ENCODE measurements at regions not wholly inside any gene's neighbourhood (a gene's known extent, or its start where the extent isn't known, plus 50 kb on each side); places are given as distances from the start of the nearest gene placed in this dataset.
"Not testable (repeated sequence)": the region's sequence is repeated elsewhere in the genome, so short reads cannot be mapped to it uniquely, and the experiment has no call there.

DNA sequence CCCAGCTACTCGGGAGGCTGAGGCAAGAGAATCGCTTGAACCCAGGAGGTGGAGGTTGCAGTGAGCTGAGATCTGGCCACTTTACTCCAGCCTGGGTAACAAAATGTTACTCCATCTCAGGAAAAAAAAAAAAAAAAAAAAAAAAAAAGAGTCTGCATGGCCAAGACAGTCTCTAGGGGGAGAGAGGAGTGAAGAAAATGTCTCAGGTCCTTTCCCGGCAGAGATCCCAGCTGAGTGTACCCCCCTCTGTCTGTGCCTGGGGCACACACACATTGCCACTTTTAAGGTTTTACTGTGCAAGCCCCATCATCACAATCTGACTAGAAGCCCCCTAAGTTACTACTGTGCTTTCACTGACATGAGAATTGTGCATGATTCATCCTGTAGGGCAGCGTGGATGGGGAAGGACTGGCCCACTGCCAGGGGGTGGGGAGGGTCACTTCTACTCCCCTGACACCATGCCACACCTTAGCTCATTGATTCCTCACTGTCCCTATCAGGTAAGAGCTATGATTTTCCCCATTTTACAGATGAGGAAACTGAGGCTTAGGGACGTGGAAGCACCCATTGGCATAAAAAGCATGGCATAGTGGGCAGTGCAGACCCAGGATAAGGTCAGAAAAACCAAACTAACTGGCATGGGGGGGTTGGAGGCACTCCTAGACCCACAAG lies 102.3 kb upstream of the LARP1 start:
- no peak for DNase-seq

- not testable (repeated sequence) for DNase-seq
These were observed 103.4 kb upstream of the LARP1 start for GRCh38 chr5:154651795-154652194.

GRCh38 chr5:154648706-154649105 lies 106.5 kb upstream of the LARP1 start:
- no peak for DNase-seq

DNA sequence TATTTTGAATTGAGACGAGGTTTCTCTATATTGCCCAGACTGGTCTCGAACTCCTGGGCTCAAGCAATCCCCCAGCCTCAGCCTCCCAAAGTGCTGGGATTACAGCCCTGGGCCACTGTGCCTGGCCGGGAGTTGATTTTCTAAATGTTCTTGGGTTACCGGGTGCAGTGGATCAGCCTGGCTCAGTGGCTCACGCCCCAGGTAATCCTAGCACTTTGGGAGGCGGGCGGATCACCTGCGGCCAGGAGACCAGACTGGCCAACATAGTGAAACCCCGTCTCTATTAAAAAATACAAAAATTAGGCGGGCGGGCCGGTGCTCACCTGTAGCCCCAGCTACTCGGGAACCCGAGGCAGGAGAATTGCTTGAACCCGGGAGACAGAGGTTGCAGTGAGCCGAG lies 106.9 kb upstream of the LARP1 start:
- no peak for DNase-seq

GRCh38 chr5:154647761-154648145 lies 107.4 kb upstream of the LARP1 start:
- DNase-seq = no peak

DNA sequence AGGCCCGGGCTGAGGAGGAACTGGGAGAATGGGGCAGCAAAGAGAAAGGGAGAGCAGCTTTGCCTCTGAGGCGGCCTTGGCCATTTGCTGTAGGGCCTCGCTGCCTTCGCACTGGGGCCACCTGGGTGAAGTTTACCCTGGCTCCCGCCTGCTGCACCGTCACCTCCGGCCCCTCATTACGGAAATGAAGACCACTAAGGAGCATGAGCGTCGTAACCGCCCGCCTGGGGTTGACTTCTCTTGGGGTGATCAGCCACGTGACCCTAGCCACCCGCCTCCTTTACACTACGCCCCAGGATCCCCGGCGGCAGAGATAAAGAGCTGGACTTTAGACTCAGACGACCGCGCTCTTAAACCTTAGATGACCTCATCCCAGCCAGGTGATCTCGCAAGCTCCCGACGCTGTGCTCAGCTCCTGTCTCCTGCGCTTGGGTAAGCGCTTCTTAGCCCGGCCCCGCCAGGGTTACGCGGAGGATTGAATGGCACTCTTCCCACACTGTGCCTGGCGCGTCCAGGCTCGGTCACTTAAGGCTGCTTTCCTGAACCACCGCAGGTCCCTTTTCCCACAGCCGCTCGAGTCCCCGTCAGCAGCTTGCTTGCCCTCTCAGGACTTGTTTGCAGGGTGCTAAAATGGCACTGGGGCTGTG lies 107.9 kb upstream of the LARP1 start:
- DNase-seq = peak; percentile 69

- no peak for DNase-seq
These were observed 108.4 kb upstream of the LARP1 start for GRCh38 chr5:154646745-154647113.

GRCh38 chr5:154644745-154645411 lies 110.3 kb upstream of the LARP1 start:
- no peak for DNase-seq

- DNase-seq = no peak
These were observed 112.5 kb upstream of the LARP1 start for GRCh38 chr5:154642499-154643245.

DNA sequence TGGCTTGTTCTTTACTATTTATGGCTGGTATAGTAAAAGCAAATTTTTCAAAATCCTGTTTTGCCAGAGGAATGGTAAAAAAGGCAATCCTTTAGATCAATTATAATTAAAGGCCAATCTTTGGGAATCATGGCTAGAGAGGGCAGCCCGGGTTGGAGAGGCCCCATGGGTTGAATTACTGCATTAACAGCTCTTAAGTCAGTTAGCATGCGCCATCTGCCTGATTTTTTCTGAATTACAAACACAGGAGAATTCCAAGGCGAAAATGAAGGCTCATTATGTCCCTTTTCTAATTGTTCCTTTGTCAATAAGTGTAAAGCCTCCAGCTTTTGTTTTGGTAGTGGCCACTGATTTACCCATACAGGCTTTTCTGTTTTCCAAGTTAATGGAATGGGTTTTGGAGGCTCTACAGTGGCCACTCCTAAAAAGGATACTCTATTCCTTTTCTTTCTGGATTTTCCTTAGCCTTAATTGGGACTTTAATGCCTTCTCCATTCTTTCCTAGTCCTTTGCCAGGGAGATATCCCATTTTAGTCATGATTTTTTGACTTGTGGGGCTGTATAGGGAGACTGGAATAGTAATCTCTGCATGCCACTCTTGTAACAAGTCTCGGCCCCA lies 114.9 kb upstream of the LARP1 start:
- not testable (repeated sequence) for DNase-seq

DNA sequence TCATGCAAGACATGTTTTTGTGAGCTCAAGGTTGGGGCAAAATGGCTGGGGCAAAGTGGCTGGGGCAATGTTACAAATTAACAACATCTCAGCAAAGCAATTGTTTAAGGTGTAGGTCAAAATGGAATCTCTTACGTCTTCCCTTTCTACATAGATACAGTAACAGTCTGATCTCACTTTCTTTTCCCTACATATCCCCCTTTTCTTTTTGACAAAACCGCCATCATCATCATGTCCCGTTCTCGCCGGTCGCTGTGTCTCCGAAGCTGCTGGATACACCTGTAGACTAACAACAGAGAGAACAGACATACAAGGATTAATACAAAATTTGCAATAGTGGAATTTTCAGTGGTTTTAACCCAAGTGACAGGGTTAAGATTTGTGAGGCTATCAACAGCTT lies 118.4 kb upstream of the LARP1 start:
- DNase-seq = not testable (repeated sequence)

DNA sequence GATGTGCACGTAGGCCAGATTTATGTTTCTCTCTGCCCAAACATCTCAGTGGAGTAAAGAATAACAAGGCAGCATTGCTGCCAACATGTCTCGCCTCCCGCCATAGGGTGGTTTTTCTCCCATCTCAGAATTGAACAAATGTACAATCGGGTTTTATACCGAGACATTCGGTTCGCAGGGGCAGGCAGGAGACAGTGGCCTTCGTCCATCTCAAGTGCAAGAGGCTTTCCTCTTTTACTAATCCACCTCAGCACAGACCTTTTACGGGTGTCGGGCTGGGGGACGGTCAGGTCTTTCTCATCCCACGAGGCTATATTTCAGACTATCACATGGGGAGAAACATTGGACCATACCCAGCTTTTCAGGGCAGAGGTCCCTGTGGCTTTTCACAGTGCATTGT lies 118.9 kb upstream of the LARP1 start:
- DNase-seq = not testable (repeated sequence)

- not testable (repeated sequence) for DNase-seq
These were observed 121.4 kb upstream of the LARP1 start for GRCh38 chr5:154633744-154634143.

DNA sequence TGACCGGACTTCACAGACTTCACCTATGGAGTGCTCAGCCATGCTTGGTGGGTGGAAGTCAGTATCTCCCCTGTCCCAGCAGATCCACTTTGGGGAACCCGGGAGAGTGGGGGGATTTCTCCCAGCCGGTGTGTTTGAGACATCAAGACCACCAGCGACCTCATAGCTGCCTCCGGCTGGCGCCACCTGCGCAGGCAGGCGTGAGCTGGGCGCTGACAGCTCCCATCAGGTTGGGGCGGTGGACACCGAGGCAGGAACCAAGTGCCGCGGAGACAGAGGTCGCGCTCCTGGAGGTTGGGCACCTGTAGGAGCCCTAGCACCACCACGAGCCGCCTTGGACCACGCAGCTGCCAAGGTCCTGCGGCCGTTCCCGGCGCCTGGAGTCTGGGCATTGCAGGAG lies 124.0 kb upstream of the LARP1 start:
- DNase-seq = no peak

- no peak for DNase-seq
These were observed 124.8 kb upstream of the LARP1 start for GRCh38 chr5:154630410-154630809.

DNA sequence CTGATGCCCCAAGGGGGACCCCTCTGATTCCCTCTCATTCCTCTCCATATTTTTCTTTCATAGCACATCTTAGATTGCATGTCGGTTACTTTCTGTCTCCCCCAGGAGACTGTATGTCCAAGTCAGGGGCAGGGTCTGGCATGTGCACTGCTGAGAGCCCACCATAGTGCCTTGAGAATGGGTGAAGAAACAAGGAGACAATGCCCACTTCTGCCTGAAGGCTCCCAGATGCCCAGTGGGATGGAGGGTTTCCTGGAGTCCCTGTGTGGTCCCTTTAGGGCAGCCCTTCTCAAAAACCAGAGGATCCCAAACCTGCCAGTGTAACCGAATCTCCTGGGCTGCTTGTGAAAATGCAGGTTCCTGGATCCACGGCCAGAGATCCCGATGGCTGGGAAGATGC lies 126.5 kb upstream of the LARP1 start:
- no peak for DNase-seq

DNA sequence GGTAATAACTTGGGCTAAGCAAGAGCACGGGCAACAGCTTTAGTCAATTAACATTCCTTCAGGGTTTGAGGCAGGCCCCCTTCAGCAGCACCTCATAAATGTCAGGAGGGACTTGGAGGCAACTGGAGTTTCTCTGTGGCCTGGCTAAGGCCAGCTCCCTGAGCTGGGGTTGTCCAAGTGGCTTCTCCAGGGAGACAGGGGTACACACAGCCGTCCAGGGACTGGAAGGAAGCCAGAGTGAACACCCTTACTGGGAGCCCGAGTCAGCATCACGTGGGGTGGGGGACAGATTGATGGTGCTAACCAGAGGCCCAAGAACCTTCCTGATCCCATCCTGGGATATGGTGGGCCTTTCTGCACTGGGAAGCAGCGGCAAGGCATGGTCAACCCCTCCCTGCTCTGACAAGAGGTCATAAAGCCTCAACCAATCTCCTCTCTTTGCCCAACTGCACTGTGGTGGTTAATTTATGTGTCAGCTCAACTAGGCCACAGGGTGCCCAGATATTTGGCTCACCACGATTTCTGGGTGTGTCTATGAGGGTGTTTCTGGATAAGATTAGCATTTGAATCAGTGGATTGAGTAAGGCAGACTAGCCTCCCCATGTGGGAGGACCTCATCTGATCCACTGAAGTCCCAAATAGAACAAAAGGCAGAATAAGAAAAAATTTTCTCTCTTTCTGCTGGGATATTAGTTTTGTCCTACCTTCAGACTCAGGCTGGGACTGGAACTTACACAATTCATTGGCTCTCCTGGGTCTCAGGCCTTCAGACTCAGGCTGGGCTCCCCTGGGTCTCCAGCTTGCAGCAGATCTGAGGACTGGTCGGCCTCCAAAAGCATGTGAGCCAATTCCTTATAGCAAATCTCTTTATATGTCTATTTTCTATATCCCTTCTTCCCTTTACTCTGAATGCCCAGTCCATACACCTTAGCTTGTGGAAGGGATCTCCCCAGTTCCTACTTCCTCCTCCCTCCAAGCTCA lies 127.2 kb upstream of the LARP1 start:
- no peak for DNase-seq

DNA sequence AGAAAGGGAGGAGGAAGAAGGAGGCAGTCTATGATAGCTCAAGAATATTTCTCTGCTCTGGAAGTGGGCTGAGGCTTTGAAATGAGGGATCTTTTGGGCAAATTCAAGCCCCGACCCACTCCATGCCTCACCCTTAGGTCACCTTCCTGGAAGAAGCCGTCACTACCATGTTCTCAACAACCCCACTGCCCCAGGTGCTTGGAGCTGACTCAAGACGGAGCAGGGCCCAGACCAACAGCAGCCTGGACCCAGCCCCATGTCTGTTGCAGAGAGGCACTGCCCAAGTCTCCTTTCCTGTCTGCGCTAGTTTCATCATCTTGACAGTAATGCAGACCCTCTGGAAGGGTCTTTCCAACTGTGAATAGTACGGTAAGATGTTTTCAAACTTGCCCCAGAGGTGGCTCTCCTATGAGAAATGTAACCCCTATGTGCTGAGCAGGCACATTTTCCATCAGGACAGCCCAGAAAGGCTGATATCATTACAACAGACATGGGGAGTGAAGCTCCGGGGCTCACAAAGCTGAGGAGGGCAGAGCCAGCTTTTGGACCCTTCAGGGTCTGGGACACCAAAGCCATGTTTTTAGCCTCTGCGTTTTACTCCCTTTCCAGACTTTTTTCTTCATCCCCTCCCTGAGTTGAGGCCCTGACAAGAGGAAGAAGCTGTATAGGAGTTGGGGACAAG lies 128.2 kb upstream of the LARP1 start:
- no peak for DNase-seq

- no peak for DNase-seq
These were observed 130.1 kb upstream of the LARP1 start for GRCh38 chr5:154625031-154625430.

DNA sequence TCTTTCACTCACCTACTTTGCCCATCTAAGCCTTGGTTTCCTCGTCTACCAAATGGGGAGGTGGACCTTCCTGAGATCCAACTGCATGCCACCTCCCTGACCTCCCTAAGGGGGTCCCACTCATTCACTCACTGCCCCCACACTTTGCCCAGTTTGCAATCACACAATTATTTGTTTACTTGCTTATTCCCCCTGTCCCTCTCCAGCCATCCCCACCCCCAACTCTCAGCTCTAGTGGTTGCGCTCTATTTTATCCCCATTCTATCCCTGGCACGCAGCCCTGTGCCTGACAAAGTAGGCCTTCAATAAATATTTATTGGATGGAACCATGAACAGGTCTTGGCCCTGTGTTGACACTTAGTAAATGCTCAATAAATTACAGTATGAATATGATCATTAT lies 130.8 kb upstream of the LARP1 start:
- DNase-seq = no peak

DNA sequence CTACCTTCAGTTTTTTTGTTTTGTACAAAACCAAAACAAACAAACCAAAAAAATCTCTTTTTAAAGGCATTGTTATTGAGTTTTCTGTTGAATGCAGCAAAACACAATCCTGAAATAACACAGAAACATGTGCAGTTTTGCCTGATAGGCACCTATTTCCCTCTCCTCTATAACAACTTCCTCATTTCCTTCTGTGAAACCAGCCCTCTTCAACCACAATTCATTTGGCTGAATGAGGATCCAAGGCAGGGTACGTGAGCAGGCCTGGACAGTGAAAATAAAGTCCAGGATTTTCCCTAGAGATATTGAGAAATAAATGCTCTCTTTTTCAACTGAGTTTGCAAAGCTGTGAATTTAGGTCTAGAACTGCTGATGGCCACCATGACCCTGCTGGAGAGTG lies 134.8 kb upstream of the LARP1 start:
- no peak for DNase-seq

Measured in activated CD8-positive, alpha-beta memory T cell treated with anti-CD3 and anti-CD28 coated beads, Interleukin-2, amount 50 U/mL, for 48 hours (primary cell).